B cell (primary cell): ENCODE measurements at regions not wholly inside any gene's neighbourhood (a gene's known extent, or its start where the extent isn't known, plus 50 kb on each side); places are given as distances from the start of the nearest gene placed in this dataset.

Experiments used
- ATAC-seq: fragments of 200-7000 bp; cut with Tn5 transposase; one replicate; pipeline ENCODE4 v1.10.0; 2021; ENCODE audit warnings: low read depth, mild to moderate bottlenecking, moderate number of reproducible peaks, moderate library complexity
- CTCF ChIA-PET: fragments of 350-600 bp; sonication (Branson Sonifier 250); formaldehyde crosslinking; loops from one replicate; lab custom pipeline; 2021; ENCODE audit warnings: antibody characterized with exemption, inconsistent platforms; lab: Charles Lee
- POLR2A ChIA-PET: fragments of 350-600 bp; sonication (Branson Sonifier 250); formaldehyde crosslinking; loops from one replicate; lab custom pipeline; 2021; ENCODE audit warnings: antibody characterized with exemption; lab: Charles Lee
- DNase-seq: peaks from one replicate; pipeline ENCODE4 v3.0.0; 2013
- H2AFZ ChIP-seq: 2 replicates; pipeline ENCODE4 v1.6.1; 2012; ENCODE audit warnings: mild to moderate bottlenecking, low read depth, low read length; ENCODE audit not compliant: insufficient read depth, poor library complexity, severe bottlenecking
- H3K27ac ChIP-seq, 2 donors: 1 replicate in 1 of 2; 2 replicates in 1 of 2; pipeline ENCODE4 v1.5.1; 2012 to 2013; ENCODE audit warnings: low read length in 2 of 2, mild to moderate bottlenecking in 2 of 2, moderate library complexity in 1 of 2
- H3K27me3 ChIP-seq, 4 experiments: fragments of 200-600 bp in 1 of 4; sonication (generic) in 1 of 4; replicated peaks in 1 of 4; 1 replicate in 2 of 4; 2 replicates in 2 of 4; pipeline versions ENCODE4 v1.6.1 to v1.7.0; 2013 to 2016; ENCODE audit warnings: low read length in 3 of 4, mild to moderate bottlenecking in 2 of 4, mixed read lengths in 1 of 4, moderate library complexity in 1 of 4; ENCODE audit not compliant: insufficient read depth in 4 of 4, control insufficient read depth in 3 of 4; ENCODE audit errors: control extremely low read depth in 1 of 4
- H3K36me3 ChIP-seq, 2 experiments: replicated peaks in 1 of 2; 1 replicate in 1 of 2; 2 replicates in 1 of 2; pipeline versions ENCODE4 v1.6.1 to v1.7.1; 2013; ENCODE audit warnings: low read length in 1 of 2; ENCODE audit not compliant: insufficient read depth in 2 of 2, control insufficient read depth in 1 of 2; ENCODE audit errors: control extremely low read depth in 1 of 2, extremely low read depth in 1 of 2
- H3K4me1 ChIP-seq, 2 donors: fragments of 200-600 bp in 1 of 2; sonication (generic) in 1 of 2; 1 replicate in 1 of 2; 2 replicates in 1 of 2; pipeline versions ENCODE4 v1.5.1 to v1.6.1; 2013 to 2017; ENCODE audit warnings: low read length in 2 of 2; ENCODE audit not compliant: control insufficient read depth in 2 of 2, insufficient read depth in 2 of 2
- H3K4me2 ChIP-seq: replicated peaks from 2 replicates; pipeline ENCODE3; 2012; ENCODE audit warnings: mild to moderate bottlenecking, low read depth, low read length; ENCODE audit not compliant: poor library complexity, severe bottlenecking
- H3K4me3 ChIP-seq, 5 experiments: fragments of 200-600 bp in 1 of 5; sonication (generic) in 1 of 5; 1 replicate in 3 of 5; 2 replicates in 2 of 5; pipeline versions ENCODE4 v1.5.1 to v1.7.0; 2011 to 2016; ENCODE audit warnings: low read length in 4 of 5, mild to moderate bottlenecking in 4 of 5, low read depth in 2 of 5, control low read depth in 1 of 5, moderate library complexity in 1 of 5; ENCODE audit not compliant: insufficient read depth in 1 of 5; ENCODE audit errors: control extremely low read depth in 1 of 5, extremely low read depth in 1 of 5
- H3K79me2 ChIP-seq: fragments of 200-600 bp; sonication (generic); one replicate; pipeline ENCODE4 v1.6.0; 2016; ENCODE audit warnings: low read length; ENCODE audit not compliant: control insufficient read depth, insufficient read depth
- H3K9ac ChIP-seq: fragments of 200-600 bp; sonication (generic); 2 replicates; pipeline ENCODE4 v1.6.1; 2017; ENCODE audit warnings: mild to moderate bottlenecking, low read length, moderate library complexity
- H3K9me3 ChIP-seq, 3 donors: one replicate each; pipeline versions ENCODE4 v1.6.1 to v1.7.1; 2013; ENCODE audit warnings: low read length in 2 of 3; ENCODE audit not compliant: control insufficient read depth in 2 of 3, insufficient read depth in 1 of 3; ENCODE audit errors: control extremely low read depth in 1 of 3
- H4K20me1 ChIP-seq: 2 replicates; pipeline ENCODE4 v1.6.0; 2012; ENCODE audit warnings: mild to moderate bottlenecking, low read length; ENCODE audit not compliant: insufficient read depth, control insufficient read depth, poor library complexity, severe bottlenecking
- H3K27ac Mint-ChIP-seq: one replicate; pipeline ENCODE4 v1.8.0; 2021; ENCODE audit warnings: mixed read lengths
- H3K27me3 Mint-ChIP-seq: one replicate; pipeline ENCODE4 v1.8.0; 2021; ENCODE audit warnings: mixed read lengths
- H3K4me1 Mint-ChIP-seq: one replicate; pipeline ENCODE4 v1.8.0; 2021; ENCODE audit warnings: mixed read lengths
- H3K4me3 Mint-ChIP-seq: one replicate; pipeline ENCODE4 v1.8.0; 2021; ENCODE audit warnings: mixed read lengths
- H3K9me3 Mint-ChIP-seq: one replicate; pipeline ENCODE4 v1.8.0; 2022; ENCODE audit warnings: mixed read lengths; ENCODE audit not compliant: insufficient read depth
- EZH2 ChIP-seq: IDR thresholded peaks from 2 replicates; pipeline ENCODE4 v1.6.1; 2012; ENCODE audit warnings: borderline replicate concordance, low read depth, mild to moderate bottlenecking, moderate library complexity, low read length; ENCODE audit not compliant: insufficient read depth, poor library complexity, severe bottlenecking
- WGBS: methylation state at CpG from one replicate; pipeline ENCODE4 v1.1.5; 2013; ENCODE audit warnings: missing lambda C conversion rate; ENCODE audit not compliant: insufficient coverage; 5-methylcytosine and 5-hydroxymethylcytosine counted together
- intact Hi-C: fragments of 100-400 bp; cut with micrococcal nuclease; formaldehyde crosslinking; loops from one replicate; pipeline ENCODE4 v1.10.0; 2022
- TF ChIP-seq, protein P1 (sequence below): fragments of 200-600 bp; IDR thresholded peaks from one replicate; pipeline ENCODE4 v1.8.0; 2022; ENCODE audit warnings: antibody characterized with exemption, mild to moderate bottlenecking

GRCh38 chr10:21014141-21014540 is 117.0 kb upstream of the NEBL start:
- Histone ChIP-seq H3K79me2 (no peaks in the 10 kb centered on the region), H4K20me1 (no peaks in the 10 kb centered on the region), H3K4me1 (no peaks in the 10 kb centered on the region), H3K27ac (no peak overlapping the region), H2AFZ (no peak overlapping the region), H3K36me3 (no peaks in the 10 kb centered on the region), H3K27me3 (peaks cover 0 to 3% (median 0%) of the 10 kb centered on the region in 4 experiments), H3K9me3 (peaks cover 0 to 5% (median 0%) of the 10 kb centered on the region in 3 donors), H3K9ac (no peak overlapping the region), H3K4me2 (no peak overlapping the region), H3K4me3 (no peak overlapping the region)
- 90% methylated on average over 1 of the region's 3 CpGs for WGBS
- Mint-ChIP-seq H3K4me1 (no peaks in the 10 kb centered on the region), H3K4me3 (no peak overlapping the region), H3K27me3 (no peaks in the 10 kb centered on the region), H3K27ac (no peak overlapping the region), H3K9me3 (no peaks in the 10 kb centered on the region)
- DNase-seq = no peak
- TF ChIP-seq EZH2 = no peak
- TF ChIP-seq, protein P1, sequence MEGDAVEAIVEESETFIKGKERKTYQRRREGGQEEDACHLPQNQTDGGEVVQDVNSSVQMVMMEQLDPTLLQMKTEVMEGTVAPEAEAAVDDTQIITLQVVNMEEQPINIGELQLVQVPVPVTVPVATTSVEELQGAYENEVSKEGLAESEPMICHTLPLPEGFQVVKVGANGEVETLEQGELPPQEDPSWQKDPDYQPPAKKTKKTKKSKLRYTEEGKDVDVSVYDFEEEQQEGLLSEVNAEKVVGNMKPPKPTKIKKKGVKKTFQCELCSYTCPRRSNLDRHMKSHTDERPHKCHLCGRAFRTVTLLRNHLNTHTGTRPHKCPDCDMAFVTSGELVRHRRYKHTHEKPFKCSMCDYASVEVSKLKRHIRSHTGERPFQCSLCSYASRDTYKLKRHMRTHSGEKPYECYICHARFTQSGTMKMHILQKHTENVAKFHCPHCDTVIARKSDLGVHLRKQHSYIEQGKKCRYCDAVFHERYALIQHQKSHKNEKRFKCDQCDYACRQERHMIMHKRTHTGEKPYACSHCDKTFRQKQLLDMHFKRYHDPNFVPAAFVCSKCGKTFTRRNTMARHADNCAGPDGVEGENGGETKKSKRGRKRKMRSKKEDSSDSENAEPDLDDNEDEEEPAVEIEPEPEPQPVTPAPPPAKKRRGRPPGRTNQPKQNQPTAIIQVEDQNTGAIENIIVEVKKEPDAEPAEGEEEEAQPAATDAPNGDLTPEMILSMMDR = no peak
- POLR2A ChIA-PET = no interaction called here
- CTCF ChIA-PET = no interaction called here
- ATAC-seq = no peak
- intact Hi-C loops = no loop called here

DNA sequence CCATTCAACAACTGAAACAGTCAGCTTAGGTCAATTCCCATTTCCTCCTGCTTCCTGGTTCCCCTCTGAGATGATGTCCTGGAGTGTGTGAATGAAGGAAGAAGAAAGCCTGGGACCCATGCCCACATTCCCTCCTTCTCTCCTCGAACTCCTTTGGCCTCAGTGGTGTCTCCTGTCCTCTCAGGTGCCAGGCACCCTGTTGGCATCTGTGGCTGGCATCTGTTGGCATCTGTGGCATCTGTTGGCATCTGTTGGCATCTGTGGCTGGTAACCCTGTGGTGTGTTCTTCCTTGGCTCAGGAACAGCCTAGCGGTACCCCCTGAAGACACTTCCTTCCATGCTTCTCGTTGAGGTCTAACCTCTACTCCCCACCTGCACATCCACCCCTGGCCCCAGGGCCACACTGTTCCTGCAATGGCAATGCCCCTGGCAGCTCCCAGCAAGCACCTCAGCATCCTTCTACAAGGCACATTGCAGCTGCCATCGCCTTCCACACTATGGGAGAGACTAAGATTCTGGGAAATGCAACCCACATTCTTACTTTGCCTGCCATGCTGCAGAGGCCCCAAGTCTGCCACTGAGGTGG is 114.4 kb upstream of the NEBL start:
- no peak overlapping the region for H3K4me2 ChIP-seq
- H3K27ac ChIP-seq = no peak overlapping the region
- Mint-ChIP-seq H3K27ac (no peak overlapping the region), H3K9me3 (no peaks in the 10 kb centered on the region), H3K4me1 (no peaks in the 10 kb centered on the region), H3K27me3 (no peaks in the 10 kb centered on the region), H3K4me3 (no peak overlapping the region)
- CTCF ChIA-PET = no interaction called here
- 88% methylated on average over 2 of the region's 4 CpGs for WGBS
- peaks cover 0 to 5% (median 0%) of the 10 kb centered on the region in 3 donors for H3K9me3 ChIP-seq
- H4K20me1 ChIP-seq = no peaks in the 10 kb centered on the region
- H2AFZ ChIP-seq = no peak overlapping the region
- no peak for TF ChIP-seq EZH2
- TF ChIP-seq, protein P1 = no peak
- no peak overlapping the region for H3K9ac ChIP-seq
- intact Hi-C loops = no loop called here
- H3K4me3 ChIP-seq = no peak overlapping the region
- ATAC-seq (no peak), DNase-seq (no peak)
- no peaks in the 10 kb centered on the region for H3K36me3 ChIP-seq
- peaks cover 0 to 3% (median 0%) of the 10 kb centered on the region in 4 experiments for H3K27me3 ChIP-seq
- POLR2A ChIA-PET = no interaction called here
- no peaks in the 10 kb centered on the region for H3K79me2 ChIP-seq
- no peaks in the 10 kb centered on the region for H3K4me1 ChIP-seq
